GOT3 (cell line): ENCODE measurements at regions not wholly inside any gene's neighbourhood (a gene's known extent, or its start where the extent isn't known, plus 50 kb on each side); places are given as distances from the start of the nearest gene placed in this dataset.
A peak's percentile ranks its signal among the peaks of the same experiment; 100 is the strongest.

Experiments
- DNase-seq: peaks from one replicate; lab custom pipeline; 2025; ENCODE audit warnings: mixed read lengths; lab: John Stamatoyannopoulos, UW

GRCh38 chr2:183284606-183285005 lies 160.4 kb downstream of the NUP35 start:
- peak; percentile 17 for DNase-seq

DNA sequence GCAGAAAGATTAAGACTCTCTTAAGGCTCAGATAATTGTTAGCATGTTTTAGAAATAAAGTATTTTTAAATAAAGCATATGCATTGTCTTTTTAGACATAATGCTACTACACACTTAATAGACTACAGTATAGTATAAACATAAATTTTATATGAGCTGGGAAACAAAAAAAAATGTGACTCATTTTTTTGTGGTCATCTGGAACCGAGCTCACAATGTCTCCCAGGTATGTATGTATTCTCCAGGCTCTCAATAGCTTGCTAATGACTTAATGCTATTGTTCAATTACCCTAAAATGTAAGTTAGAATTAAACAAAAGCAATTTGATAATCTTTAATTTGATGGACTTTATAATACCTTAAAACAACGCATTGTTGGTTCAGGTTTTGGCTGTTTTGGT lies 167.2 kb downstream of the NUP35 start:
- no peak for DNase-seq

GRCh38 chr2:183292028-183292427 lies 167.8 kb downstream of the NUP35 start:
- no peak for DNase-seq

DNA sequence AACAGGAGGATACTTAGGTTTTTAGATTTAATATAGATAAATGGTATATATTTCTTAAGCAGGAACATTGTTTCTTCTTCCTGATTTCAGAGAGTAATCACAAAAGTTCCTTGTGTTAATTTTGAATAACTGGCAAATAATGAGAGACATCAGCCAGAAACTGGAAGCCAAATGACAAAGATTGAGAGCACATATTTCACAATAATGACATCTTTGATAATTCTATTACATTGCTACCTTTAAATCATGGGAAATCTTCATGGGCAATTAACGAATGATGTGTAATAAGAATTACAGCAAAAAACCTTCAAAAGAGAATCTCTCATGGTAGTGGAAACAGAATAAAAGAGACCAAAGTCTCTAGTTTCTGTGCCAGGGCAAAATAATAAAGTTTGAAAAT lies 215.1 kb downstream of the NUP35 start:
- no peak for DNase-seq

GRCh38 chr2:183341057-183341456 lies 216.8 kb downstream of the NUP35 start:
- DNase-seq: no peak

- DNase-seq: no peak
Measured at GRCh38 chr2:183347969-183348368, 223.7 kb downstream of the NUP35 start.

GRCh38 chr2:183348492-183348891 lies 224.2 kb downstream of the NUP35 start:
- DNase-seq: no peak

DNA sequence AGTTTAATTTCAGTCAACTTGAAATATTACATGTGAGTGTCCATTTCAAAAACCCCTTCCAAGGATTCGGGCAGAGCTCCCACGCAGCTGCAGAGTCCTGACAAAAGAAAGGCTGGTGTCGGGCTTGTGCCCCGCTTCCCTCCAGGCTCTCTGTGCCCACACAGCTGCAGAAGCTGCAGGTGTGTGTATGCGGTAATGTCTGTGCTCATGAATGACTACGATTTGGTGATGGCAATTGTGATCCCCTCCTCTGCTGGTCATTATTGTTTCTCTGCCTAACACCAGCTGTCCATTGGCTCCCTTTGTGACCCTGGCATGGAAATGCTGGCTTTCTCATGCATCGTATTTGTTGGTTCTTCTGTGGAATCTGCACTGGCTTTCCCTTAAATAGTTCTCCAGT lies 224.8 kb downstream of the NUP35 start:
- no peak for DNase-seq

- no peak for DNase-seq
Measured at GRCh38 chr2:183359867-183360266, 235.6 kb downstream of the NUP35 start.

GRCh38 chr2:183371545-183371944 lies 247.3 kb downstream of the NUP35 start:
- DNase-seq: no peak

DNA sequence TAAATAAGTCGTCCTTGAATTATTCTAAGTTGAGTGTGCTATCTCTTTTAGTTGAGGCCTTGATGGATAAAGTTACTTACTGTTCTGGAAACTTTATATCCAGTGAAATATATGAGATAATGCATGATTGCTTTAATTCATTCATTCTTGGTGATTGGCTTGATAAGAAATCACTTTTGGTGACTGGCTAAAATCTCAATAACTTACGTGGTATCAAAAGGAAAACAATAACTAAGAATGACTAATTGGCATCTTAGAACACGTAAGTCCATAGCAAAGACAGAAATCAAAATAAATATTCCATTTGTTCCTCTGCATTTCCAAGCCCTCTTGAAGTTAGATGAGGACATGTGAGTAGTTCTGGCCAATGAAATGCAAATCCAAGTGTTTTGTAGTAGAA lies 251.6 kb downstream of the NUP35 start:
- DNase-seq: no peak

- DNase-seq: no peak
Measured at GRCh38 chr2:183383854-183384253, 259.6 kb downstream of the NUP35 start.

- DNase-seq: no peak
Measured at GRCh38 chr2:183389546-183390080, 265.4 kb downstream of the NUP35 start.

- no peak for DNase-seq
Measured at GRCh38 chr2:183390109-183390508, 265.9 kb downstream of the NUP35 start.

- DNase-seq: no peak
Measured at GRCh38 chr2:183404392-183404791, 280.1 kb downstream of the NUP35 start.

DNA sequence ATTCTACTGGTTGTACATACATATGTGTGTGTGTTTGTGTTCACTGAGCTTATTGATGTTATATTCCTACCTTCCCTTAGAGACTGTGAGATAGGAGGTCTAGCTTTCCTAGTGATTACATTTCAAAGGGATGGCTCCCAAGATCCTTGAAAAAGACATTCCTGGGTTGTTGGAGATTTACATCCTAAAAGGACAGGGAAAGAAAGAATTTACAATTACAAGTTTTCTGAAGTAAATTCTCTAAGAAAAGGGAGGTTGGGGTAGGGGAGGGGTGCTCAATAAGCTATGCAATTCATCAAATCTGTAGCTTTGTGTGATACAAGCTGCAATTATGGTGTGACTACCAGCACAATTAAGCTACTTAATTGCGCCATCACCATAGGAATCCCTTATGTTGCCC lies 284.3 kb downstream of the NUP35 start:
- no peak for DNase-seq

DNA sequence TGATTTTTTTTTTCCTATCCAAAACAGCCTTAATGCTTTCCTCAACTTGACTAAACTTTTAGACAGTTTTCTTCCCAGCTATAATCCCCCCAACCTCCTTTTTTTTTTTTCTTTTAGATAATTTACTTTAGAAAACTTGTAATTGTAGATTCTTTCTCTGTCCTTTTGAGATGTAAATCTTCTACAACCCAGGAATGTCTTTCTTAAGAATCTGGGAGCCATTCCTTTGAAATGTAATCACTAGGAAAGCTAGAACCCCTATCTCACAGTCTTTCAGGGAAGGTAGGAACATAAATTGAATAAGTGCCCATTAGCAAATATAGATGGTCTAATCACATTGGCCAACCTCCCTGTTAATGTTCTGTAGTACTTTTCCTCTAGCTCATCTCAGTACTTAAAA lies 285.4 kb downstream of the NUP35 start:
- DNase-seq: no peak

DNA sequence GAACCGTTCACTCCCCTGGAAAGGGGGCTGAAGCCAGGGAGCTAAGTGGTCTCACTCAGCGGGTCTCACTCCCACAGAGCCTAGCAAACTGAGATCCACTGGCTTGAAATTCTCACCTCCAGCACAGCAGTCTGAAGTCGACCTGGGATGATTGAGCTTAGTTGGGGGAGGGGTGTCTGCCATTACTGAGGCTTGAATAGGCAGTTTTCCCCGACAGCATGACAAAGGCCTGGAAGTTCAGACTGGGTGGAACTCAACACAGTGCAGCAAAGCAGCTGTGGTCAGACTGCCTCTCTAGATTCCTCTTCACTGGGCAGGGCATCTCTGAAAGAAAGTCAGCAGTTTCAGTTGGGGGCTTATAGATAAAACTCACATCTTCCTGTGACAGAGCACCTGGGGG lies 292.5 kb downstream of the NUP35 start:
- no peak for DNase-seq

DNA sequence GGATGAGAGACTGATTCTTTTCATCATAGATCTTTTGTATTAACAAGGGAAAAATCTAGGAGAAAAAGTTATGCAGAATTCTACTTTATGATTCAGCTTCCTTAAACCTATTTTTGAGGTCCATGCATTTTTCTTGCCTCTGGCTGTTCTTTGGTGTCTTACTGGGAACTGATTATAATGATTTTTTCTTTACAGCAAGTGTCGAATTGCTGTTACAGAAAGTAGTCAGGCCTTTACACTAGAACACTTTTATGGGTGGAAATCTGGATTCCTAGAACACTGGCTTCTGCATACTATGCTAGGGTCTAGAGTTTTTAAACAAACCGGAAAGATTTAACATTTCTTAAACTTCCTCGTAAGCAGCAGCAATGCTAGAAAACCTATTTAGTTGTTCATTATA lies 302.6 kb downstream of the NUP35 start:
- no peak for DNase-seq

GRCh38 chr2:183427558-183427957 lies 303.3 kb downstream of the NUP35 start:
- no peak for DNase-seq

DNA sequence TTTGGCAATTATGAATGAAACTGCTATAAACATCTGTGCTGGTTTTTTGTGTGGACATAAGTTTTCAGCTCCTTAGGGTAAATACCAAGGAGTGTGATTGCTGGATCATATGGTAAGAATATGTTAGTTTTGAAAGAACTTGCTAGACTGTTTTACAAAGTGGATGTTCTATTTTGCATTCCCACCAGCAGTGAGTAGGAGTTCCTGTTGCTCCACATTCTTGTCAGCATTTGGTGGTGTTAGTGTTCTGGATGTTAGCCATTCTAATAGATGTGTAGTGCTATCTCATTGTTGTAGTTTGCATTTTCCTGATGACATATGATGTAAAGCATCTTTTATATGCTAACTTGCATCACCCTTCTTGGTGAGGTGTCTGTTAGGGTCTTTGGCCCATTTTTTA lies 304.6 kb downstream of the NUP35 start:
- DNase-seq: no peak

- no peak for DNase-seq
Measured at GRCh38 chr2:183438541-183438940, 314.3 kb downstream of the NUP35 start.

GRCh38 chr2:183455056-183455455 lies 330.8 kb downstream of the NUP35 start:
- no peak for DNase-seq

GRCh38 chr2:183456177-183456576 lies 331.9 kb downstream of the NUP35 start:
- DNase-seq: no peak

DNA sequence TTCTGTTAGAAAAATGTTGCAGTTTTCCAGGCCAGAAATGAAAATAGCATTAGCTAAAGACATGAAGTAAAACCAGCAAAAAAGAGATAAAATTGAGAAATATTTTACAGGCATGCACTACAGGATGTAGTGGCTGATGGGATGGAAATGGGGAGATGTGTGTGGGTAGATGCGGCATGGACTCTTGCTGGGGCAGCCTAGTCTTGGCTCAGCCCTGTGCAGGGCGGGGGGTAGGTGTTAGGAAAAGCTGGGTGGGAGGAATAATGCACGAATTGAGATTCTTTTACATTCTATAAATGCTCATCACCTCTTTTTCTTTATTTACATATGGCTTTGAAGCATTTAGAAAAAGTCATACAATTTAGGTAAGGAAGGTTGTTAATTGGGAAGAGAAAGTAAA lies 334.2 kb downstream of the NUP35 start:
- DNase-seq: no peak
